ENCODE measurements at regions not wholly inside any gene's neighbourhood (a gene's known extent, or its start where the extent isn't known, plus 50 kb on each side); places are given as distances from the start of the nearest gene placed in this dataset.

DNA sequence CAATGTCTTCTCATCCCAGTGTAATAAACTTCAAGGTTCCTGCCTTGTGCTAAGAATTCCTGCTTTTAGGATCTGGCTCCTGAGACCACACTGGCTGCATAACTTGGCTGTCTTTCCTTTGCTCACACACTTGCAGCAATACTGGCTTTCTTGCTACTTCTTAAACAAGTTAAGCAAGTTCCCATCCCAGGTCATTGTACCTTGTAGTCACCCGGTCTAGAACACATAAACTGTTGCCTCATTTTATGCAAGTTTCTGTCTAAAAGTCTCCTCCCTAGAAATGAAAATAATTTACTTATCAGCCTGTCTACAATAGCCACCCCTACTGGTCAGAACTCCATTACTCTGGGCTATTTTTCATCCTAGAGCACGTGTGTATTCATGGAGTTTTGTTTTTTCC, 887.9 kb upstream of the FAM98A start:
- Histone ChIP-seq H3K9me3 (no peaks in the 10 kb centered on the region), H3K27ac (no peak overlapping the region), H3K36me3 (no peaks in the 10 kb centered on the region), H3K4me1 (no peaks in the 10 kb centered on the region), H3K27me3 (no peaks in the 10 kb centered on the region), H3K4me3 (no peak overlapping the region)
- TF ChIP-seq, protein P1, sequence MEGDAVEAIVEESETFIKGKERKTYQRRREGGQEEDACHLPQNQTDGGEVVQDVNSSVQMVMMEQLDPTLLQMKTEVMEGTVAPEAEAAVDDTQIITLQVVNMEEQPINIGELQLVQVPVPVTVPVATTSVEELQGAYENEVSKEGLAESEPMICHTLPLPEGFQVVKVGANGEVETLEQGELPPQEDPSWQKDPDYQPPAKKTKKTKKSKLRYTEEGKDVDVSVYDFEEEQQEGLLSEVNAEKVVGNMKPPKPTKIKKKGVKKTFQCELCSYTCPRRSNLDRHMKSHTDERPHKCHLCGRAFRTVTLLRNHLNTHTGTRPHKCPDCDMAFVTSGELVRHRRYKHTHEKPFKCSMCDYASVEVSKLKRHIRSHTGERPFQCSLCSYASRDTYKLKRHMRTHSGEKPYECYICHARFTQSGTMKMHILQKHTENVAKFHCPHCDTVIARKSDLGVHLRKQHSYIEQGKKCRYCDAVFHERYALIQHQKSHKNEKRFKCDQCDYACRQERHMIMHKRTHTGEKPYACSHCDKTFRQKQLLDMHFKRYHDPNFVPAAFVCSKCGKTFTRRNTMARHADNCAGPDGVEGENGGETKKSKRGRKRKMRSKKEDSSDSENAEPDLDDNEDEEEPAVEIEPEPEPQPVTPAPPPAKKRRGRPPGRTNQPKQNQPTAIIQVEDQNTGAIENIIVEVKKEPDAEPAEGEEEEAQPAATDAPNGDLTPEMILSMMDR (IDR thresholded peaks at IDR 0.05) = no peak
- no peak for TF ChIP-seq POLR2AphosphoS5 (IDR thresholded peaks at IDR 0.05)
- no peak for TF ChIP-seq POLR2A (IDR thresholded peaks at IDR 0.05)
- TF ChIP-seq EP300 (IDR thresholded peaks at IDR 0.05) = no peak
- 64 to 75% methylated on average over 1 of the region's 2 CpGs for WGBS, 2 donors (ENCODE audit: low coverage in 1 of 2)
- no peak for ATAC-seq

DNA sequence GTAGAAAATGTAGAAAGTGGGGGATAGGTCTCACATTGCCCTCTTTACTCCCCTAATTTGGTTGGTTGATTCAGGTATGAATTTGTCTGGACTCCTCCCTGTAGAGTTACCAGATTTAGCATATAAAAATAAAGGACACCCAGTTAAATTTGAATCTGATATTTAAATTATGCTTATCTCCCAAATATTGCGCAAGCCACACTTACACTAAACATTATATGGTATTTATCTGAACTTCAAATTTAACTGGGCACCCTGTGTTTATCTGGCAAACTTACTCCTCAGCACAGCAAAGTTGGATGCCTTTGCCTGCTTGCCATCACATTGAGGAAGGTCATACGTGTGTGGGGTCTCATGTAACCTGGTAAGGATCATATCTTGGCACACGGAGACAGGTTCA, 882.4 kb upstream of the FAM98A start:
- WGBS, 2 donors (ENCODE audit: low coverage in 1 of 2) = 83 to 91% methylated on average over 2 to 3 of the region's 3 CpGs
- Histone ChIP-seq H3K9me3 (no peaks in the 10 kb centered on the region), H3K27ac (no peak overlapping the region), H3K4me1 (no peaks in the 10 kb centered on the region), H3K36me3 (no peaks in the 10 kb centered on the region), H3K27me3 (no peaks in the 10 kb centered on the region), H3K4me3 (no peak overlapping the region)
- TF ChIP-seq, protein P1 (IDR thresholded peaks at IDR 0.05) = no peak
- TF ChIP-seq EP300 (IDR thresholded peaks at IDR 0.05) (no peak), POLR2A (IDR thresholded peaks at IDR 0.05) (no peak), POLR2AphosphoS5 (IDR thresholded peaks at IDR 0.05) (no peak)
- no peak for ATAC-seq

GRCh38 chr2:34480366-34480765, 881.3 kb upstream of the FAM98A start:
- no peak for TF ChIP-seq POLR2AphosphoS5 (IDR thresholded peaks at IDR 0.05)
- TF ChIP-seq, protein P1 (IDR thresholded peaks at IDR 0.05) = no peak
- TF ChIP-seq EP300 (IDR thresholded peaks at IDR 0.05) = no peak
- TF ChIP-seq POLR2A (IDR thresholded peaks at IDR 0.05) = no peak
- no peaks in the 10 kb centered on the region for H3K4me1 ChIP-seq
- no peak overlapping the region for H3K27ac ChIP-seq
- no peak for ATAC-seq
- WGBS, 2 donors (ENCODE audit: low coverage in 1 of 2) = 70 to 80% methylated on average over 2 of the region's 2 CpGs
- no peaks in the 10 kb centered on the region for H3K27me3 ChIP-seq
- no peak overlapping the region for H3K4me3 ChIP-seq
- H3K9me3 ChIP-seq = no peaks in the 10 kb centered on the region
- H3K36me3 ChIP-seq = no peaks in the 10 kb centered on the region

DNA sequence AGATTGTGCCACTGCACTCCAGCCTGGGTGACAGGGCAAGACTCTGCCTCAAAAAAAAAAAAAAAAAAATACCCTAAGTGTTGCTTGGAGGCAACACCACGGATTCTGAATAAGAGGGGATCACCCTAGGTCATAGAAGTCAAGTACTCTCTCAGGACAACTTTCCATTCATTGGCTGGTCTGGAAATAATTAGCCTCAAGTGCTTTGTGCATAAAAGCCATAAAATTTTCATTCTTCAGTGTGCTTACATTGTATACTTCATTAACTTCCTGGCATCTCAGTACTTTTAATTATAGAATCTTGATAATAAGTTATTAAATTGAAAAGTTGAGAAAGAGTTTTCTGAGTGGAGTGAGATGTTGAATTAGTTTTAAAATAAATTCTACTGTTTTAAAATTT, 876.1 kb upstream of the FAM98A start:
- Histone ChIP-seq H3K4me1 (no peaks in the 10 kb centered on the region), H3K27ac (no peak overlapping the region), H3K36me3 (no peaks in the 10 kb centered on the region), H3K4me3 (no peak overlapping the region), H3K9me3 (no peaks in the 10 kb centered on the region), H3K27me3 (no peaks in the 10 kb centered on the region)
- ATAC-seq = no peak
- TF ChIP-seq, protein P1 (IDR thresholded peaks at IDR 0.05) = no peak
- no peak for TF ChIP-seq POLR2A (IDR thresholded peaks at IDR 0.05)
- no peak for TF ChIP-seq EP300 (IDR thresholded peaks at IDR 0.05)
- no peak for TF ChIP-seq POLR2AphosphoS5 (IDR thresholded peaks at IDR 0.05)
- 33 to 50% methylated on average over 1 of the region's 1 CpG for WGBS, 2 donors (ENCODE audit: low coverage in 1 of 2)

DNA sequence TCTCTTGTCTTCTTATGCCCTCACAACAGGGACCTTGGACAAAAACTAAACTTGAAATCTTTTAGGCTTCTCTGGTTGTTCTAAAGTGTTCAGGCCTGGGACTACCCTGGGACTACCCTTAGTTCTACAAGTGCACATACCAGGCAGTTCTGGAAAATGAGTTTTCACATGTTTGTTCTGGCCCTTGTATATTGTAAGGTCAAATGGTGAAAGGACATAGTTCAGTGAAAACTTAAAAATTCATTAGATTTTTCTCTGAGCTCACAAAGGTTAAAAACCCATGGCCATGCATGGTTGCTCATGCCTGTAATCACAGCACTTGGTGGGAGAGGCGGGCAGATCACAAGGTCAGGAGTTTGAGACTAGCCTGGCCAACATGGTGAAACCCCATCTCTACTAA, 875.5 kb upstream of the FAM98A start:
- H3K27me3 ChIP-seq = no peaks in the 10 kb centered on the region
- no peak for ATAC-seq
- H3K36me3 ChIP-seq = no peaks in the 10 kb centered on the region
- WGBS, 2 donors (ENCODE audit: low coverage in 1 of 2) = no CpG with 5 or more reads among the region's 1 CpG
- no peaks in the 10 kb centered on the region for H3K4me1 ChIP-seq
- no peak overlapping the region for H3K4me3 ChIP-seq
- TF ChIP-seq POLR2AphosphoS5 (IDR thresholded peaks at IDR 0.05) = no peak
- no peaks in the 10 kb centered on the region for H3K9me3 ChIP-seq
- no peak overlapping the region for H3K27ac ChIP-seq

GRCh38 chr2:34447097-34447496, 848.0 kb upstream of the FAM98A start:
- TF ChIP-seq POLR2A (IDR thresholded peaks at IDR 0.05) (no peak), POLR2AphosphoS5 (IDR thresholded peaks at IDR 0.05) (no peak), EP300 (IDR thresholded peaks at IDR 0.05) (no peak)
- no peak for ATAC-seq

More at GRCh38 chr2:34447097-34447496, 848.0 kb upstream of the FAM98A start:
- H3K4me3 ChIP-seq = no peak overlapping the region
- H3K27me3 ChIP-seq = no peaks in the 10 kb centered on the region
- H3K27ac ChIP-seq = no peak overlapping the region
- no peaks in the 10 kb centered on the region for H3K4me1 ChIP-seq
- H3K9me3 ChIP-seq = peaks cover 0 to 18% (median 0%) of the 10 kb centered on the region in 3 donors
- H3K36me3 ChIP-seq = no peaks in the 10 kb centered on the region
